Adrenal gland (tissue), 5 donors: ENCODE measurements at regions not wholly inside any gene's neighbourhood (a gene's known extent, or its start where the extent isn't known, plus 50 kb on each side); places are given as distances from the start of the nearest gene placed in this dataset.

ENCODE experiments used
- POLR2A ChIP-seq, 2 donors: fragments of 450-650 bp; IDR thresholded peaks; one replicate each; pipeline ENCODE4 v1.6.1; 2017; ENCODE audit warnings: antibody characterized with exemption in 2 of 2, mild to moderate bottlenecking in 2 of 2, moderate library complexity in 1 of 2
- TF ChIP-seq, protein P1 (sequence below), 6 experiments: fragments of 450-650 bp in 4 of 6; fragments of 200-600 bp in 2 of 6; sonication (generic) in 1 of 6; IDR thresholded peaks; 1 replicate in 5 of 6; 2 replicates in 1 of 6; pipeline versions ENCODE4 v1.5.1 to v1.8.0; 2016 to 2021; ENCODE audit warnings: antibody characterized with exemption in 6 of 6, mild to moderate bottlenecking in 2 of 6, moderate library complexity in 1 of 6
- donor health status: DM: no; HTN: no; CAD: no.

DNA sequence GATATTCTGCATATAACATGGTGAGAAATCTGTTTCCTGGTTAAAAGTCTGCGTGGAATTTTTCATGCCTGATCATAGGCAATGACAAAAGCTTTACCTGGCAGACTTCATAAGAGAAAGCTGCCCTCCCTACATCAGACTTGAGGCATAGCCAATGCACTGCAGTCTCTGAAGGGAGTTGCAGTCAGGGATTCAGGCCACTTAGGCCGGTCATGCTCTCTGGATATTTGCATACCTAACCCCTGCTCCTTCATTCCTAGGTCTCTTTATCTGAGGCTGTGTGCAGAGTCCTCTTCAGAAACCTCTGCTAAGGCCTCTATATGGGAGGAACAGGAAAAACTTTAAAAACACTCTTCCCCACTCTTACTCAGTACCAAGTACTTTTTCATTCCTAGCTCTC lies 287.4 kb downstream of the PCDH17 start:
- TF ChIP-seq POLR2A (IDR thresholded peaks at IDR 0.05), result no peak
- TF ChIP-seq, protein P1, sequence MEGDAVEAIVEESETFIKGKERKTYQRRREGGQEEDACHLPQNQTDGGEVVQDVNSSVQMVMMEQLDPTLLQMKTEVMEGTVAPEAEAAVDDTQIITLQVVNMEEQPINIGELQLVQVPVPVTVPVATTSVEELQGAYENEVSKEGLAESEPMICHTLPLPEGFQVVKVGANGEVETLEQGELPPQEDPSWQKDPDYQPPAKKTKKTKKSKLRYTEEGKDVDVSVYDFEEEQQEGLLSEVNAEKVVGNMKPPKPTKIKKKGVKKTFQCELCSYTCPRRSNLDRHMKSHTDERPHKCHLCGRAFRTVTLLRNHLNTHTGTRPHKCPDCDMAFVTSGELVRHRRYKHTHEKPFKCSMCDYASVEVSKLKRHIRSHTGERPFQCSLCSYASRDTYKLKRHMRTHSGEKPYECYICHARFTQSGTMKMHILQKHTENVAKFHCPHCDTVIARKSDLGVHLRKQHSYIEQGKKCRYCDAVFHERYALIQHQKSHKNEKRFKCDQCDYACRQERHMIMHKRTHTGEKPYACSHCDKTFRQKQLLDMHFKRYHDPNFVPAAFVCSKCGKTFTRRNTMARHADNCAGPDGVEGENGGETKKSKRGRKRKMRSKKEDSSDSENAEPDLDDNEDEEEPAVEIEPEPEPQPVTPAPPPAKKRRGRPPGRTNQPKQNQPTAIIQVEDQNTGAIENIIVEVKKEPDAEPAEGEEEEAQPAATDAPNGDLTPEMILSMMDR (IDR thresholded peaks at IDR 0.05), result no peak
